ENCODE measurements at regions not wholly inside any gene's neighbourhood (a gene's known extent, or its start where the extent isn't known, plus 50 kb on each side); places are given as distances from the start of the nearest gene placed in this dataset.
"Not testable (repeated sequence)": the region's sequence is repeated elsewhere in the genome, so short reads cannot be mapped to it uniquely, and the experiment has no call there.

- no peak for TF ChIP-seq CTCF (IDR thresholded peaks at IDR 0.05; ENCODE audit: insufficient read depth, low read length)
- DNase-seq (ENCODE audit: low read depth) = no peak
- H3K4me3 ChIP-seq (ENCODE audit: low read depth, low read length) = no peak overlapping the region
Measured at GRCh38 chrX:121858867-121859647, 811.6 kb downstream of the GLUD2 start.

- no peak for TF ChIP-seq CTCF (IDR thresholded peaks at IDR 0.05; ENCODE audit: insufficient read depth, low read length)
- DNase-seq (ENCODE audit: low read depth) = no peak
- no peak overlapping the region for H3K4me3 ChIP-seq (ENCODE audit: low read depth, low read length)
Measured at GRCh38 chrX:121863976-121864375, 816.6 kb downstream of the GLUD2 start.

- DNase-seq (ENCODE audit: low read depth) = no peak
Measured at GRCh38 chrX:121864561-121864960, 817.2 kb downstream of the GLUD2 start.

GRCh38 chrX:121869876-121870477 is 822.6 kb downstream of the GLUD2 start:
- no peak for TF ChIP-seq CTCF (IDR thresholded peaks at IDR 0.05; ENCODE audit: insufficient read depth, low read length)
- H3K4me3 ChIP-seq (ENCODE audit: low read depth, low read length) = no peak overlapping the region
- DNase-seq (ENCODE audit: low read depth) = no peak

More at GRCh38 chrX:121864561-121864960, 817.2 kb downstream of the GLUD2 start:
- no peak overlapping the region for H3K4me3 ChIP-seq (ENCODE audit: low read depth, low read length)
- TF ChIP-seq CTCF (IDR thresholded peaks at IDR 0.05; ENCODE audit: insufficient read depth, low read length) = no peak

GRCh38 chrX:121871122-121871521 is 823.7 kb downstream of the GLUD2 start:
- no peak for TF ChIP-seq CTCF (IDR thresholded peaks at IDR 0.05; ENCODE audit: insufficient read depth, low read length)
- H3K4me3 ChIP-seq (ENCODE audit: low read depth, low read length) = no peak overlapping the region
- DNase-seq (ENCODE audit: low read depth) = no peak

GRCh38 chrX:121876305-121876704 is 828.9 kb downstream of the GLUD2 start:
- no peak overlapping the region for H3K4me3 ChIP-seq (ENCODE audit: low read depth, low read length)
- no peak for TF ChIP-seq CTCF (IDR thresholded peaks at IDR 0.05; ENCODE audit: insufficient read depth, low read length)
- DNase-seq (ENCODE audit: low read depth) = peak; percentile 65

- not testable (repeated sequence) for DNase-seq (ENCODE audit: low read depth); H3K4me3 ChIP-seq (ENCODE audit: low read depth, low read length)
Measured at GRCh38 chrX:121877337-121877736, 829.9 kb downstream of the GLUD2 start.

All from fibroblast of the aortic adventitia (primary cell).